ENCODE measurements at regions not wholly inside any gene's neighbourhood (a gene's known extent, or its start where the extent isn't known, plus 50 kb on each side); places are given as distances from the start of the nearest gene placed in this dataset.
"Not testable (repeated sequence)": the region's sequence is repeated elsewhere in the genome, so short reads cannot be mapped to it uniquely, and the experiment has no call there.

- no peak for DNase-seq (ENCODE audit: low spot score)
- Mint-ChIP-seq H3K4me1 (ENCODE audit: low read depth) (peaks cover 5% of the 10 kb centered on the region), H3K4me3 (no peak overlapping the region), H3K27me3 (ENCODE audit: low read depth) (no peaks in the 10 kb centered on the region), H3K36me3 (ENCODE audit: low read depth) (no peaks in the 10 kb centered on the region), H3K27ac (no peak overlapping the region), H3K9me3 (no peaks in the 10 kb centered on the region)
These were observed 404.8 kb downstream of the MAT2B start for GRCh38 chr5:163910226-163910625.

GRCh38 chr5:163912046-163912445, 406.6 kb downstream of the MAT2B start:
- no peak overlapping the region for H3K27ac Mint-ChIP-seq
- no peaks in the 10 kb centered on the region for H3K27me3 Mint-ChIP-seq (ENCODE audit: low read depth)
- H3K4me1 Mint-ChIP-seq (ENCODE audit: low read depth), result peaks cover 5% of the 10 kb centered on the region

GRCh38 chr5:163913548-163913947, 408.1 kb downstream of the MAT2B start:
- no peaks in the 10 kb centered on the region for H3K36me3 Mint-ChIP-seq (ENCODE audit: low read depth)
- no peak for DNase-seq (ENCODE audit: low spot score)
- H3K4me1 Mint-ChIP-seq (ENCODE audit: low read depth), result no peaks in the 10 kb centered on the region
- no peak overlapping the region for H3K27ac Mint-ChIP-seq
- peaks cover 7% of the 10 kb centered on the region for H3K9me3 Mint-ChIP-seq
- H3K4me3 Mint-ChIP-seq, result no peak overlapping the region
- H3K27me3 Mint-ChIP-seq (ENCODE audit: low read depth), result no peaks in the 10 kb centered on the region

More at GRCh38 chr5:163912046-163912445, 406.6 kb downstream of the MAT2B start:
- Mint-ChIP-seq H3K36me3 (ENCODE audit: low read depth) (no peaks in the 10 kb centered on the region), H3K4me3 (no peak overlapping the region), H3K9me3 (no peaks in the 10 kb centered on the region)
- no peak for DNase-seq (ENCODE audit: low spot score)

GRCh38 chr5:163914910-163915309, 409.5 kb downstream of the MAT2B start:
- Mint-ChIP-seq H3K4me1 (ENCODE audit: low read depth) (no peaks in the 10 kb centered on the region), H3K27ac (no peak overlapping the region), H3K4me3 (no peak overlapping the region), H3K9me3 (peaks cover 19% of the 10 kb centered on the region), H3K36me3 (ENCODE audit: low read depth) (no peaks in the 10 kb centered on the region), H3K27me3 (ENCODE audit: low read depth) (no peaks in the 10 kb centered on the region)
- DNase-seq (ENCODE audit: low spot score), result no peak

- no peak overlapping the region for H3K27ac Mint-ChIP-seq
- H3K9me3 Mint-ChIP-seq, result peaks cover 19% of the 10 kb centered on the region
- H3K27me3 Mint-ChIP-seq (ENCODE audit: low read depth), result no peaks in the 10 kb centered on the region
- no peaks in the 10 kb centered on the region for H3K4me1 Mint-ChIP-seq (ENCODE audit: low read depth)
- peak overlapping the region; percentile 4 for H3K4me3 Mint-ChIP-seq
- H3K36me3 Mint-ChIP-seq (ENCODE audit: low read depth), result no peaks in the 10 kb centered on the region
- DNase-seq (ENCODE audit: low spot score), result no peak
These were observed 410.1 kb downstream of the MAT2B start for GRCh38 chr5:163915481-163915961.

GRCh38 chr5:163916376-163916775, 411.0 kb downstream of the MAT2B start:
- no peak for DNase-seq (ENCODE audit: low spot score)
- Mint-ChIP-seq H3K9me3 (peaks cover 19% of the 10 kb centered on the region), H3K4me3 (no peak overlapping the region), H3K36me3 (ENCODE audit: low read depth) (no peaks in the 10 kb centered on the region), H3K27ac (peak overlapping the region; percentile 23), H3K27me3 (ENCODE audit: low read depth) (no peaks in the 10 kb centered on the region), H3K4me1 (ENCODE audit: low read depth) (no peaks in the 10 kb centered on the region)

GRCh38 chr5:163916861-163917260, 411.4 kb downstream of the MAT2B start:
- no peak overlapping the region for H3K27ac Mint-ChIP-seq
- peaks cover 19% of the 10 kb centered on the region for H3K9me3 Mint-ChIP-seq
- no peaks in the 10 kb centered on the region for H3K36me3 Mint-ChIP-seq (ENCODE audit: low read depth)
- DNase-seq (ENCODE audit: low spot score), result no peak
- no peaks in the 10 kb centered on the region for H3K4me1 Mint-ChIP-seq (ENCODE audit: low read depth)
- H3K4me3 Mint-ChIP-seq, result no peak overlapping the region
- H3K27me3 Mint-ChIP-seq (ENCODE audit: low read depth), result no peaks in the 10 kb centered on the region

- Mint-ChIP-seq H3K4me3 (no peak overlapping the region), H3K27me3 (ENCODE audit: low read depth) (no peaks in the 10 kb centered on the region), H3K9me3 (peaks cover 19% of the 10 kb centered on the region), H3K27ac (no peak overlapping the region), H3K36me3 (ENCODE audit: low read depth) (no peaks in the 10 kb centered on the region), H3K4me1 (ENCODE audit: low read depth) (no peaks in the 10 kb centered on the region)
- no peak for DNase-seq (ENCODE audit: low spot score)
These were observed 412.3 kb downstream of the MAT2B start for GRCh38 chr5:163917747-163918146.

GRCh38 chr5:163934990-163935389, 429.6 kb downstream of the MAT2B start:
- DNase-seq (ENCODE audit: low spot score); H3K27ac Mint-ChIP-seq; H3K4me3 Mint-ChIP-seq; H3K36me3 Mint-ChIP-seq (ENCODE audit: low read depth); H3K4me1 Mint-ChIP-seq (ENCODE audit: low read depth); H3K27me3 Mint-ChIP-seq (ENCODE audit: low read depth): not testable (repeated sequence)
- peaks cover 16% of the 10 kb centered on the region for H3K9me3 Mint-ChIP-seq

- no peak for DNase-seq (ENCODE audit: low spot score)
- H3K9me3 Mint-ChIP-seq, result peaks cover 16% of the 10 kb centered on the region
- H3K27ac Mint-ChIP-seq, result no peak overlapping the region
- H3K4me3 Mint-ChIP-seq, result no peak overlapping the region
- no peaks in the 10 kb centered on the region for H3K27me3 Mint-ChIP-seq (ENCODE audit: low read depth)
- no peaks in the 10 kb centered on the region for H3K4me1 Mint-ChIP-seq (ENCODE audit: low read depth)
- H3K36me3 Mint-ChIP-seq (ENCODE audit: low read depth), result no peaks in the 10 kb centered on the region
These were observed 433.2 kb downstream of the MAT2B start for GRCh38 chr5:163938595-163938994.

GRCh38 chr5:163941079-163941478, 435.7 kb downstream of the MAT2B start:
- Mint-ChIP-seq H3K4me3 (no peak overlapping the region), H3K36me3 (ENCODE audit: low read depth) (no peaks in the 10 kb centered on the region), H3K4me1 (ENCODE audit: low read depth) (no peaks in the 10 kb centered on the region), H3K9me3 (peaks cover 4% of the 10 kb centered on the region), H3K27ac (no peak overlapping the region), H3K27me3 (ENCODE audit: low read depth) (no peaks in the 10 kb centered on the region)
- DNase-seq (ENCODE audit: low spot score), result no peak

- DNase-seq (ENCODE audit: low spot score), result no peak
- Mint-ChIP-seq H3K36me3 (ENCODE audit: low read depth) (no peaks in the 10 kb centered on the region), H3K4me3 (no peak overlapping the region)
These were observed 438.1 kb downstream of the MAT2B start for GRCh38 chr5:163943546-163943945.

GRCh38 chr5:163944738-163945137, 439.3 kb downstream of the MAT2B start:
- Mint-ChIP-seq H3K4me1 (ENCODE audit: low read depth) (no peaks in the 10 kb centered on the region), H3K9me3 (no peaks in the 10 kb centered on the region), H3K27me3 (ENCODE audit: low read depth) (no peaks in the 10 kb centered on the region), H3K27ac (no peak overlapping the region), H3K4me3 (no peak overlapping the region), H3K36me3 (ENCODE audit: low read depth) (no peaks in the 10 kb centered on the region)
- DNase-seq (ENCODE audit: low spot score), result no peak

More at GRCh38 chr5:163943546-163943945, 438.1 kb downstream of the MAT2B start:
- Mint-ChIP-seq H3K4me1 (ENCODE audit: low read depth) (no peaks in the 10 kb centered on the region), H3K27me3 (ENCODE audit: low read depth) (no peaks in the 10 kb centered on the region), H3K27ac (no peak overlapping the region), H3K9me3 (no peaks in the 10 kb centered on the region)

GRCh38 chr5:163947848-163948666, 442.6 kb downstream of the MAT2B start:
- Mint-ChIP-seq H3K36me3 (ENCODE audit: low read depth) (no peaks in the 10 kb centered on the region), H3K9me3 (no peaks in the 10 kb centered on the region), H3K27ac (no peak overlapping the region), H3K4me3 (no peak overlapping the region), H3K4me1 (ENCODE audit: low read depth) (no peaks in the 10 kb centered on the region), H3K27me3 (ENCODE audit: low read depth) (no peaks in the 10 kb centered on the region)
- DNase-seq (ENCODE audit: low spot score), result no peak

GRCh38 chr5:163950248-163950647, 444.8 kb downstream of the MAT2B start:
- H3K36me3 Mint-ChIP-seq (ENCODE audit: low read depth), result no peaks in the 10 kb centered on the region
- no peaks in the 10 kb centered on the region for H3K9me3 Mint-ChIP-seq
- no peak overlapping the region for H3K27ac Mint-ChIP-seq
- DNase-seq (ENCODE audit: low spot score), result no peak
- H3K4me3 Mint-ChIP-seq, result no peak overlapping the region
- no peaks in the 10 kb centered on the region for H3K27me3 Mint-ChIP-seq (ENCODE audit: low read depth)
- H3K4me1 Mint-ChIP-seq (ENCODE audit: low read depth), result no peaks in the 10 kb centered on the region
